GM18508 (cell line): ENCODE measurements at regions not wholly inside any gene's neighbourhood (a gene's known extent, or its start where the extent isn't known, plus 50 kb on each side); places are given as distances from the start of the nearest gene placed in this dataset.

Experiments
- ATAC-seq: cut with Tn5 transposase; IDR thresholded peaks from one replicate; pipeline ENCODE4 v1.9.1; 2021; ENCODE audit warnings: moderate number of reproducible peaks; ENCODE audit not compliant: insufficient read depth, unreplicated experiment

GRCh38 chr18:39523281-39523680, 1957.7 kb upstream of the CELF4 start:
- no peak for ATAC-seq

- ATAC-seq = no peak
Observed at GRCh38 chr18:39521164-39521563, 1955.6 kb upstream of the CELF4 start.

- no peak for ATAC-seq
Observed at GRCh38 chr18:39519741-39520140, 1954.1 kb upstream of the CELF4 start.

GRCh38 chr18:39515299-39515698, 1949.7 kb upstream of the CELF4 start:
- no peak for ATAC-seq

GRCh38 chr18:39513186-39513585, 1947.6 kb upstream of the CELF4 start:
- no peak for ATAC-seq

DNA sequence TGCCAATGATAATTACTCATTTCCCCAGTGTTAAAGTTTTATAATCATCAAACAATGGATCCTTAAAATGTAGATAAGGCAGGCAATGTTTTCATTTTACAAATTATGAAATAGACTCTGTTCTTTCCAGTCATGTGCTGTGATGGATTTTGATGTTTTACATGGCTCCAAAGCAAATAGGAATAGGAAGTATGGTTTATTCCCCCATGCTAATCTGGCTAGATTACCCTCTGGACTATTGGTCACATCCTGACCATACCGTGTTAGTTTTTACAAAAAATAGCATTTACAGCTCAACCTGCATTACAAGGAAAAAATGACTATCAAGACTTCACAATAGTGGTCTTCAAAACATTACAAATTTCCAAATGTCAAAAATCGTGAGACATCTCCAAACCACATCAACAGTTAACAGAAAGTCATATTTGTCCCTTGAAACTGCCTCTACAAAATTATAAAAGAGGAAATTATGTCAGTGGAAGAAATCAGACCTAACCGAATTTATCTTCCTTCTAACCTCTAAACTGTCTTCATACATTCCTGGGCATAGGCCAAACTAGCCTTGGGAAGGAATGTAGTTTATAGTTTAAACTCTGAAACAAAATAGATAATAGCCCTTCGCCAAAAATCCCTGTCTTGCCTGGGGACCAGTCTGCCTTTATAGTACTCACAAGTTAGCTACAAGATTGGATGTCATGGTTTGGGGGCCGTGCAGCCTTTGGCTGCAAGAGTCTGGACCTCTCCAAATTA, 1941.2 kb upstream of the CELF4 start:
- ATAC-seq = no peak

GRCh38 chr18:39500306-39500705, 1934.7 kb upstream of the CELF4 start:
- no peak for ATAC-seq

DNA sequence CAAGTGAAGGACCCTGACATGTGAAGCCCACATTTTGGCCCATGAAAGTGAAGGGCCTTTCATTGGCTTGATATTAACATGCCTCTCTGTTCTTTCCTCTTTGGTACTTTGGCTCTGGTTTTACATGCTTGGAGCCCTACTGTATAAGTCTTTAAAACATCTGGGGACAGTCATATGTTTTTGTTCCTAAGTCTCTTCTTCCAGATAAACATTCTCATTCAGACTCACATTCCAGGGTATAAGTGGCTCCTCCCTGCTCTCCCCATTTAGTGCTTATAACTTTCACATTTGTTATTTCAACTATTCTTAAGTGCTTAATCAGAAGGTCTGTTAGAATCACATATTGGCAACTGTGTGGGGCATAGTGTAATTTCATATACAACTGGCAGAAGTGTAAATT, 1932.2 kb upstream of the CELF4 start:
- ATAC-seq = no peak

DNA sequence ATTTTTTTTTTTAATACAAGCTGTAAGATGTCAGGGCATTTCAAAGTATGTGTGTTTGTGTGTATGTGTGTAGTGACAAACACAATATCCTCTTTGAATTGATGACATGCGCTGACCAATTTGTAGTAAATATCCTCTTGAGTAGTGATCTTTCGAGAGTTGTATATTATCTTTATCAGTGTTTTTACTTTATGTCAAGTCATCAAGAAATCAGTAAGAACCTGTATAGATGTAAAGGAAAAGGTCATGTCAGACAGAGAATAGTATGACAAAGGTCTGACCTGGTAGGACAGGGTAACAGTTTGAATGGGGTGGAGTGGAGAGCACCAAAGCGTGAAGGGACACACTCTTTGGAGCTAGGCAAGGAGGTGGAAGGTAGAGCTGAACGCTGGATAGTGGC, 1931.4 kb upstream of the CELF4 start:
- no peak for ATAC-seq

- no peak for ATAC-seq
Observed at GRCh38 chr18:39494211-39494896, 1928.8 kb upstream of the CELF4 start.

- no peak for ATAC-seq
Observed at GRCh38 chr18:39491408-39491807, 1925.8 kb upstream of the CELF4 start.

- no peak for ATAC-seq
Observed at GRCh38 chr18:39489431-39489830, 1923.8 kb upstream of the CELF4 start.

DNA sequence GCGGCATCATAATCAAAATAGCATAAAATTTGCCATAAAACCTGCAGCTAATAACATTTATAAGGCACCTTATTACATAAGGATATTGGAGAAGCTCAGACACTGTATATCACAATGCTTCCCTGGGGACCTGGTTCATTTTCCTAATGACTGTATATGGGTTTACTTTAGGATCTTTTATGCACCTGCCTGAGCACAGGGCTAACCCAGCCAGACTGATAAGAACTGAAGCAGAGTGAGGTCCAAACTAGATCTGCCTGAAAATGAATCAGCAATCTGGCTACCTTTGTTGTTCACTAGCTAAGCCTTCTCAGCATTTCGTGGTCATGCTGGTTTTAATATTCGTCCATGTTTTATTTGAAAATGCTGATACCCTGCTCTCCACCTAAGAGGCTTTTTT, 1922.3 kb upstream of the CELF4 start:
- no peak for ATAC-seq

DNA sequence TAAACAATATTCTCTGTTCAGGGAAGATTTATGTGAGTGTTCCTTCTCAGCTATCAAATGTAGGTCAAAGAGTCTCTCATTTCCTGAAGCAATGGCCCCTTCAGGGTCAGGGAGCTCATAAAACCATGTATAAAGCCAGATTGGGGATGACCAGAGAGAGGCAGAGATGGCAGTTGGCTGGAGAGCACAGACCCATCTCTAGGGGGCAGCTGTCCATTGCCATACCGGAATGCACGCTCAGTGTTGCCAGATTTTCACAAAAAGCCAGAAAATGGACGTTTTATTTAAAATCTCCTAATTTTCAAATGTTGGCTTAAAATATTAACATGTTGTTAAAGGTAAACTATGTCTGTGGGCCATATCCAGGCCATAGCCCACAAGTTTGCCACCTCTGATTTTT, 1920.7 kb upstream of the CELF4 start:
- no peak for ATAC-seq

DNA sequence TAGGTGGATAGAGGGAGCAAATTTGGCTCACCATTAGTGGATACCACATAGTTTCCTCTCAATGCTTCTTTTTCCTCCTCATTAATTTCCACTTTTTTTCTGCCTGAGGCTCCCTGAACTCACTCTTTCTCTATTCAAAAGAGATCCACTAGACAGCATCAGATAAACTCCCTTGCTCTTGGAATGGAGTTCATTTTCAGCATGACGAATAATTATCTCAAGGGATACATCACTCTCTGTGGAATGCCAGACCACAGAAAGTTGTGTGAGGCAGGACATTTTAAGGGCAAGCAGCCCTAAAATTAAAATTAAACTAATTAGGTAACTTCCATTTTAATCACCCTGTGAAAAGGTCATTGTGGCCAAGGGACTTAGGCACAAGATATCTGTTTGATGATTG, 1920.1 kb upstream of the CELF4 start:
- no peak for ATAC-seq

DNA sequence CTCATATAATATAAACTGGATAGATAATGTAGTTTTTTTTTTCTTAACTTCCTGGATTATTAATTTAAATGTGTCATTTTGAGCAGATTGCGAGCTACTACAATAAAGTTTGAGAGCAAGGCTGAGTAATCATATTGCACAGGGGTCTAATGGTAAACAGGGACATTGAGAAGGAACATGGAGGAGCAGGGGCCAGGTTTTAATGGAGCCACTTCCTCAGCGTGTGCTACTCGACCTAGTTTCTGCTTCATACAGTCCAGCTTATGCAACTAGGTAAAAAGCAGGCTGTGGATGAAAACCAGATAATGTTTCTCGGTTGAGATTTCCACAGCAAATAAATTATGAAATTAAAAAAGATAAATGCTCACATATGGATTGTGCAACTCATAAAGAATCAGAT, 1915.7 kb upstream of the CELF4 start:
- no peak for ATAC-seq

GRCh38 chr18:39480494-39481195, 1915.0 kb upstream of the CELF4 start:
- no peak for ATAC-seq

DNA sequence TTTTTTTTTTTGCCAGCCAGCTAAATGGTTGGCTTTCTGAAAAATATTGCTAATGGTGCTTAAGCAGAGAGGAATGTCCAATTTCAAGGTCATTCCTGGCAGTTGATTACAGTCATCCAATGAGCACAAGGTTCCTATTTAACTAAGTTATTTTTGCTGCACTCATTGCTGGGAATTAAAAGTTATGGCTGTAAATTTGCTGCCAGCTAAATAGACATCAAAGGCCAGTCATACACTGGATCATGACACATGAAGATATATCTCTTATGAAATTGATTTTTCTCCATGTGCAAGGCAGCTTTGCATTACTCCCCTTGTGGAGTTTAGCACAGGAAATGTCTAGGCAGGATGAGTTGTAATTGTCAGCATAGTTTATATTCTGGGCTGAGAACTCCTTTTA, 1898.4 kb upstream of the CELF4 start:
- ATAC-seq = no peak

- ATAC-seq = no peak
Observed at GRCh38 chr18:39462436-39462835, 1896.8 kb upstream of the CELF4 start.

DNA sequence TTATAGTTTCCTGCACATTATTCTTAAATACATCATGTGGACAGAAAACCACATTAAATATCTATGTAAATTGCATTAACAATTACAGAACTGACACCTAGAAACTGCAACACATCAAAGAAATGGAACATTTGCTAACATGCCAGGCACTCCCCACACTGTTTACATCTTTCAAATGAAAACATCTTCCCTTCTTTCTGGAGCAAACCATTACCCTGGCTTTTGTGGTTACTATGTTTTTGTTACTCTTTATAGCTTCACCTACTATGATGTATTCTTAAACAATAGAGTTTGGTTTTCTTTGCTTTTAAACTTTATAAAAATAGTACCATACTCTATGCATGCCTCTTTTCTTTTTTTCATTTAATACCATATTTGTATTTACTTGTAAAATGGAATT, 1894.5 kb upstream of the CELF4 start:
- no peak for ATAC-seq

- no peak for ATAC-seq
Observed at GRCh38 chr18:39455285-39455684, 1889.7 kb upstream of the CELF4 start.
